Transverse colon (tissue), 4 donors: ENCODE measurements at regions not wholly inside any gene's neighbourhood (a gene's known extent, or its start where the extent isn't known, plus 50 kb on each side); places are given as distances from the start of the nearest gene placed in this dataset.
"Not testable (repeated sequence)": the region's sequence is repeated elsewhere in the genome, so short reads cannot be mapped to it uniquely, and the experiment has no call there.

Source experiments
- DNase-seq: peaks from one replicate; pipeline ENCODE4 v3.0.0-alpha.2; 2019
- H3K27ac ChIP-seq, 4 donors: fragments of 200-600 bp; sonication (generic); 2 replicates each; pipeline ENCODE4 v1.5.1; 2016 to 2018; ENCODE audit warnings: inconsistent platforms in 4 of 4
- H3K27me3 ChIP-seq: fragments of 200-600 bp; sonication (generic); 2 replicates; pipeline ENCODE4 v1.5.1; 2017; ENCODE audit warnings: inconsistent platforms
- H3K36me3 ChIP-seq, 4 donors: fragments of 200-600 bp; sonication (generic); 2 replicates each; pipeline ENCODE4 v1.5.1; 2017 to 2019; ENCODE audit warnings: inconsistent platforms in 4 of 4
- H3K4me1 ChIP-seq, 4 donors: fragments of 200-600 bp; sonication (generic); 2 replicates each; pipeline ENCODE4 v1.5.1; 2017 to 2020; ENCODE audit warnings: inconsistent platforms in 4 of 4
- H3K4me3 ChIP-seq, 4 donors: fragments of 200-600 bp; sonication (generic); 1 replicate in 1 of 4; 2 replicates in 3 of 4; pipeline versions ENCODE4 v1.5.1 to v1.6.1; 2017 to 2019; ENCODE audit warnings: inconsistent platforms in 4 of 4
- H3K9me3 ChIP-seq, 2 donors: fragments of 200-600 bp; sonication (generic); 2 replicates each; pipeline ENCODE4 v1.5.1; 2017 to 2019; ENCODE audit warnings: inconsistent platforms in 2 of 2
- EP300 ChIP-seq: sonication (generic); formaldehyde crosslinking; IDR thresholded peaks from one replicate; pipeline ENCODE4 v1.6.1; 2017; ENCODE audit warnings: antibody characterized with exemption, low read depth
- POLR2A ChIP-seq: fragments of 450-650 bp; IDR thresholded peaks from one replicate; pipeline ENCODE4 v1.6.1; 2016; ENCODE audit warnings: antibody characterized with exemption, mild to moderate bottlenecking, moderate library complexity
- POLR2AphosphoS5 ChIP-seq, 3 donors: sonication (generic); formaldehyde crosslinking; IDR thresholded peaks; one replicate each; pipeline ENCODE4 v1.6.1; 2016; ENCODE audit warnings: antibody characterized with exemption in 3 of 3
- whole genome bisulfite sequencing, 2 donors: methylation state at CpG; one replicate each; pipeline ENCODE4 v1.1.5; 2018; ENCODE audit warnings: low coverage in 1 of 2; 5-methylcytosine and 5-hydroxymethylcytosine counted together
- in situ Hi-C, 4 donors: fragments of 200-750 bp; cut with MboI; loops; one replicate each; pipeline versions ENCODE4 v1.15.0 to v1.15.1; 2017; ENCODE audit warnings: low sequenced_read_pairs in 3 of 4, low pct_ligation_motif_present in 1 of 4, low pct_unique_long_range_greater_than_20kb in 1 of 4
- intact Hi-C: fragments of 100-400 bp; cut with DNase I; formaldehyde crosslinking; loops from one replicate; pipeline ENCODE4 v1.15.1; 2023; ENCODE audit warnings: low total_unique reads
- TF ChIP-seq, protein P1 (sequence below), 5 experiments: fragments of 200-600 bp in 3 of 5; fragments of 450-650 bp in 2 of 5; sonication (generic) in 3 of 5; IDR thresholded peaks; 1 replicate in 2 of 5; 2 replicates in 3 of 5; pipeline ENCODE4 v1.5.1; 2016 to 2017; ENCODE audit warnings: antibody characterized with exemption in 5 of 5, inconsistent platforms in 3 of 5, mild to moderate bottlenecking in 2 of 5, moderate library complexity in 1 of 5

DNA sequence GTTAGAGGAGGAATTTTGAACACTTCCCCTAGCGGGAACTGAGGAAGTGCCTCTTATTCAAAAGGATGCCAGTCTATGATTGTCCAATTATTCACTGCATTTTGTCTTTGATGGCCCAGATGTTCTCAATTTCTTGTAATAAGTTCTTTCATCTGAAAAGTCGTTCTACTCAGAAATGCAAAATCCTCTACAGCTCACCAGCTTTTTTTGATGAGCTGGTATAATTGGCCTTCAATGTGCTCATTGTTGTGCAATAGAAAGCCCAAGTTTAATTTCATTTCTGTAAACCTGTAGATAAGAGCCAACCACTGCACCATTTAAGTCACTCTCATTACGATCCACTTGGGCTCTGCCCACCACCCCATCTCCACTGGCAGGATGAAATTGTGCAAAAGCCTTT, 978.7 kb upstream of the AUTS2 start:
- no peaks in the 10 kb centered on the region for H3K27me3 ChIP-seq
- no peak overlapping the region for H3K27ac ChIP-seq
- in situ Hi-C loops (no loop called here), intact Hi-C loops (no loop called here)
- no peaks in the 10 kb centered on the region for H3K4me1 ChIP-seq
- no peak overlapping the region for H3K4me3 ChIP-seq
- H3K36me3 ChIP-seq = no peaks in the 10 kb centered on the region
- DNase-seq = no peak
- H3K9me3 ChIP-seq = no peaks in the 10 kb centered on the region
- 68 to 71% methylated on average over 3 of the region's 3 CpGs for WGBS, 2 donors
- no peak for TF ChIP-seq POLR2A
- TF ChIP-seq, protein P1, sequence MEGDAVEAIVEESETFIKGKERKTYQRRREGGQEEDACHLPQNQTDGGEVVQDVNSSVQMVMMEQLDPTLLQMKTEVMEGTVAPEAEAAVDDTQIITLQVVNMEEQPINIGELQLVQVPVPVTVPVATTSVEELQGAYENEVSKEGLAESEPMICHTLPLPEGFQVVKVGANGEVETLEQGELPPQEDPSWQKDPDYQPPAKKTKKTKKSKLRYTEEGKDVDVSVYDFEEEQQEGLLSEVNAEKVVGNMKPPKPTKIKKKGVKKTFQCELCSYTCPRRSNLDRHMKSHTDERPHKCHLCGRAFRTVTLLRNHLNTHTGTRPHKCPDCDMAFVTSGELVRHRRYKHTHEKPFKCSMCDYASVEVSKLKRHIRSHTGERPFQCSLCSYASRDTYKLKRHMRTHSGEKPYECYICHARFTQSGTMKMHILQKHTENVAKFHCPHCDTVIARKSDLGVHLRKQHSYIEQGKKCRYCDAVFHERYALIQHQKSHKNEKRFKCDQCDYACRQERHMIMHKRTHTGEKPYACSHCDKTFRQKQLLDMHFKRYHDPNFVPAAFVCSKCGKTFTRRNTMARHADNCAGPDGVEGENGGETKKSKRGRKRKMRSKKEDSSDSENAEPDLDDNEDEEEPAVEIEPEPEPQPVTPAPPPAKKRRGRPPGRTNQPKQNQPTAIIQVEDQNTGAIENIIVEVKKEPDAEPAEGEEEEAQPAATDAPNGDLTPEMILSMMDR (IDR thresholded peaks at IDR 0.05) = no peak
- TF ChIP-seq EP300 = no peak
- TF ChIP-seq POLR2AphosphoS5 (IDR thresholded peaks at IDR 0.05) = no peak

DNA sequence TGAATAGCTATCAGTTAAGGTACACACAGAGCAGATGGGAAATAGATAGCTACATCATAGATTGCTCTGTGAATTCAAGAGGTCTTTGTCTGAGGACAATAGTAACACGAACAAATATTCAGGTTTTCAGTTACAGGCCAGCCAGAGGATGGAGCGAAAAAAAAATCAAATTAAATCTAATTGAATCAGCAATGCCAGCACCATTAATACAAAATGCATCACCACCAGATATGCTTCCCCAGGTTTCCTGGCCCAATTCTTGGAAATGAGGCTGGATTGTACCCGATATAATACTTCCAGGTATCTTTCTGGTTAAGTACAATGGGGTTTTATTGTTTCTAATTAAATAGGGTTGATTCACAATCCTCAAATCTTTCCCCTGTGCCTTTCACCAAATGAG, 975.8 kb upstream of the AUTS2 start:
- Histone ChIP-seq H3K4me1 (no peaks in the 10 kb centered on the region), H3K36me3 (no peaks in the 10 kb centered on the region), H3K27me3 (no peaks in the 10 kb centered on the region), H3K9me3 (no peaks in the 10 kb centered on the region), H3K27ac (no peak overlapping the region), H3K4me3 (no peak overlapping the region)
- intact Hi-C loops = no loop called here
- WGBS, 2 donors = 79 to 83% methylated on average over 3 of the region's 3 CpGs
- in situ Hi-C loops = no loop called here
- TF ChIP-seq, protein P1 (IDR thresholded peaks at IDR 0.05) = no peak
- TF ChIP-seq POLR2A = no peak
- no peak for TF ChIP-seq POLR2AphosphoS5 (IDR thresholded peaks at IDR 0.05)
- TF ChIP-seq EP300 = no peak
- DNase-seq = no peak

DNA sequence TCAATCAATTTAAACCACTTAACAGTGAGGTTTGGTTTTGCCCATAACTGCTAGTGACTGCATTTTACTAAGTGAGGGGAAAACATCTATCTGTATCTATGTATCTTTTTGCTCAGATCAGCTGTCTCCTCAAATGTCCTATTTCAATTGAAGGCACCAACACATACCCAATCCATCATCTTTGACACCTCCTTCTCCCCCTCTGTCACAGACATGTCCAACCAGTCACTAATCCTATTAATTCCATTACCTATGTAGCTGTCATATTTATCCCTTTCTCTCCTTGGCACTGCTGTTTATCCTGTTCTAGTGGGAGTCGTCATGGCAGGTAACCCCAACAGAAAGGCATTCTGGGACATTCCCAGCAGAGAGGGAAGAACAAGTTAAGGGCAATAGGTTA, 975.2 kb upstream of the AUTS2 start:
- intact Hi-C loops = no loop called here
- H3K9me3 ChIP-seq = no peaks in the 10 kb centered on the region
- H3K27me3 ChIP-seq = no peaks in the 10 kb centered on the region
- H3K36me3 ChIP-seq = no peaks in the 10 kb centered on the region
- H3K4me3 ChIP-seq = no peak overlapping the region
- no peak for TF ChIP-seq POLR2AphosphoS5 (IDR thresholded peaks at IDR 0.05)
- no peak for TF ChIP-seq EP300
- no peak for TF ChIP-seq POLR2A
- TF ChIP-seq, protein P1 (IDR thresholded peaks at IDR 0.05) = no peak
- no peak for DNase-seq
- 60 to 78% methylated on average over 1 of the region's 1 CpG for WGBS, 2 donors
- in situ Hi-C loops = no loop called here
- H3K27ac ChIP-seq = no peak overlapping the region
- H3K4me1 ChIP-seq = no peaks in the 10 kb centered on the region

DNA sequence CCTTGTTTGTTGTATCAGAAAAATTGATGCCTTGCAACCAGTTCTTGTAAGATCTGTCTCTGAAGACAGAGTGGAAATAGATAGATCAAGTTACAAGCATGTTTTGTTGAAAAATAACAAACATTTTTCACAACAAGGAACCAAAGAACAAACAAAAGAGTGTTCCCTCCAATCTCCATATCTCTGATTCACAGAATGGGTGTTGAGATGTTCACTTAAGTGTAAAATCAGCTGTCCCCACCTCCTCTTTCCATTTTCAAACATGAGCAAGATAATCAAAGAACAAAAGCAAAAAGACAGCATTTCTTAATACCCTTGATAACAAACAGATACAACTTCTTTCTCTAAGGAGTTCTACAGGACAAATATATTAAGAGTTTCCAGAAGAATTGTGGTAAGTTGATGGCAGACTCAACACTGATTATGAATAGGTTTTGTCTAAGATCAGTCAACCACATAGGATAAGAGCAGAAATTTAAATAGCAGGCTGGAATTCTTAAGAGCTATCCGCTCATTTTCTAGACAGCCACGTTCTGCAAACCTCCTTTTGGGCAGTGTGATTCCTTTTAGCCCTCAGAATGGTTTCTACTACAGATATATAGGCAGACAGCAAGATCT, 970.9 kb upstream of the AUTS2 start:
- Histone ChIP-seq H3K4me3 (no peak overlapping the region), H3K4me1 (no peaks in the 10 kb centered on the region), H3K36me3 (no peaks in the 10 kb centered on the region), H3K9me3 (no peaks in the 10 kb centered on the region), H3K27me3 (no peaks in the 10 kb centered on the region), H3K27ac (no peak overlapping the region)
- TF ChIP-seq POLR2AphosphoS5 (IDR thresholded peaks at IDR 0.05) = no peak
- no peak for TF ChIP-seq POLR2A
- no peak for TF ChIP-seq EP300
- TF ChIP-seq, protein P1 (IDR thresholded peaks at IDR 0.05) = no peak
- in situ Hi-C loops (no loop called here), intact Hi-C loops (loop anchor here (5.0 kb wide), 1 partner anchor 130 kb away; no protein-coding TSS in a partner anchor)
- no peak for DNase-seq
- WGBS, 2 donors = 20 to 65% methylated on average over 1 to 2 of the region's 2 CpGs

DNA sequence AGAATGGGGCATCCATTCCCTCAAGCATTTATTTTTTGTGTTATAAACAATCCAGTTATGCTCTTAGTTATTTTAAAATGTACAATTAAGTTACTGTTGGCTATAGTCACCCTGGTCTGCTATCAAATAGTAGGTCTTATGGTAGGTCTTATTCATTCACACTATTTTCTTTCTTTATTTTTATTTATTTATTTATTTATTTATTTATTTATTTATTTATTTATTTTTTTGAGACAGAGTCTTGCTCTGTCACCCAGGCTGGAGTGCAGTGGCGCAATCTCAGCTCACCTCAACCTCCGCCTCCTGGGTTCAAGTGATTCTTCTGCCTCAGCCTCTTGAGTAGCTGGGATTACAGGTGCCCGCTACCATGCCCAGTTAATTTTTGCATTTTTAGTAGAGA, 967.4 kb upstream of the AUTS2 start:
- H3K36me3 ChIP-seq, H3K27ac ChIP-seq, H3K27me3 ChIP-seq, H3K4me1 ChIP-seq, DNase-seq, H3K9me3 ChIP-seq, in situ Hi-C loops, H3K4me3 ChIP-seq, intact Hi-C loops: not testable (repeated sequence)
- WGBS, 2 donors = 89 to 95% methylated on average over 3 of the region's 3 CpGs
